Left lung (tissue), 4 donors: ENCODE measurements at regions not wholly inside any gene's neighbourhood (a gene's known extent, or its start where the extent isn't known, plus 50 kb on each side); places are given as distances from the start of the nearest gene placed in this dataset.
"Not testable (repeated sequence)": the region's sequence is repeated elsewhere in the genome, so short reads cannot be mapped to it uniquely, and the experiment has no call there.

Experiments used
- ATAC-seq: fragments of 200-7000 bp; cut with Tn5 transposase; one replicate; pipeline ENCODE4 v1.9.1; 2020; ENCODE audit warnings: moderate library complexity
- DNase-seq, 4 donors: peaks; one replicate each; pipeline ENCODE4 v3.0.0-alpha.2; 2013 to 2020
- H3K27ac ChIP-seq, 2 donors: fragments of 200-600 bp; sonication (generic) in 1 of 2; one replicate each; pipeline versions ENCODE4 v1.5.0 to v1.8.0; 2020 to 2021
- H3K27me3 ChIP-seq, 2 donors: fragments of 200-600 bp; sonication (generic) in 1 of 2; one replicate each; pipeline versions ENCODE4 v1.5.0 to v1.8.0; 2020 to 2021
- H3K36me3 ChIP-seq, 2 donors: fragments of 200-600 bp; sonication (generic) in 1 of 2; one replicate each; pipeline versions ENCODE4 v1.5.0 to v1.8.0; 2020 to 2021
- H3K4me1 ChIP-seq, 2 donors: fragments of 200-600 bp; one replicate each; pipeline ENCODE4 v1.8.0; 2021
- H3K4me3 ChIP-seq, 2 donors: fragments of 200-600 bp; sonication (generic) in 1 of 2; one replicate each; pipeline versions ENCODE4 v1.5.0 to v1.8.0; 2020 to 2021; ENCODE audit warnings: mild to moderate bottlenecking in 1 of 2
- H3K9me3 ChIP-seq, 2 donors: fragments of 200-600 bp; sonication (generic) in 1 of 2; one replicate each; pipeline versions ENCODE4 v1.5.0 to v1.8.0; 2020 to 2021
- CTCF ChIP-seq, 2 donors: fragments of 200-600 bp; sonication (generic) in 1 of 2; IDR thresholded peaks; one replicate each; pipeline versions ENCODE4 v1.5.0 to v1.8.0; 2021; ENCODE audit warnings: antibody characterized with exemption in 2 of 2
- intact Hi-C, 2 donors: fragments of 100-400 bp; cut with DNase I; formaldehyde crosslinking; loops; one replicate each; pipeline versions ENCODE4 v1.11.2 to v1.14.2; 2022
- donor health status: DM: no; HTN: yes; CAD: no.
- donor health status: DM: no; HTN: no; CAD: no.

GRCh38 chr15:26037369-26037768 is 174.2 kb upstream of the ATP10A start:
- DNase-seq (no peak), ATAC-seq (no peak)
- Histone ChIP-seq H3K4me1 (no peaks in the 10 kb centered on the region), H3K27ac (no peak overlapping the region), H3K27me3 (peaks cover 0 to 4% of the 10 kb centered on the region in 2 donors), H3K9me3 (no peaks in the 10 kb centered on the region), H3K36me3 (no peaks in the 10 kb centered on the region), H3K4me3 (no peak overlapping the region)
- no peak for TF ChIP-seq CTCF (IDR thresholded peaks at IDR 0.05)
- intact Hi-C loops, result no loop called here

DNA sequence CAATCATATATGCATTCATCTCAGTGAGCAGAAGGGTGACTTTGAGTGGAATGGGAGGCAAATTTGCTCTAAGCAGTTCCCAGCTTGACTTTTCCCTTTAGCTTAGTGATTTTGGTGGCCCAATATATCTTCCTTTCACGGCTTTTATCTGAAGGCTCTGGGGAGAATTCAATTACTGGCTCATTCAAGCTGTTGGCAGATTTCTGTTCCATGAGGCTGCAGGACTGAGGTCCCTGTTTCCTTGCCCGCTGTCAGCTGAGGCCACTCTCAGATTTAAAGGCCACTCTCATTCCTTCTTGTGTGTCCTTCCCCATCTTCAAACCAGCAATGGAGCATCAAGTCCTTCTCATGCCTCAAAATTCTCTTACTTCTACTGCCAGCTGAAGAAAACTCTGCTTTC is 170.4 kb upstream of the ATP10A start:
- Histone ChIP-seq H3K27ac (no peak overlapping the region), H3K36me3 (no peaks in the 10 kb centered on the region), H3K9me3 (no peaks in the 10 kb centered on the region), H3K27me3 (peaks cover 0 to 6% of the 10 kb centered on the region in 2 donors), H3K4me3 (no peak overlapping the region), H3K4me1 (no peaks in the 10 kb centered on the region)
- DNase-seq, result no peak
- intact Hi-C loops, result no loop called here
- TF ChIP-seq CTCF (IDR thresholded peaks at IDR 0.05), result no peak
- no peak for ATAC-seq

- H3K27ac ChIP-seq, result no peak overlapping the region
- no peak for TF ChIP-seq CTCF (IDR thresholded peaks at IDR 0.05)
Observed at GRCh38 chr15:26032162-26032846, 169.2 kb upstream of the ATP10A start.

DNA sequence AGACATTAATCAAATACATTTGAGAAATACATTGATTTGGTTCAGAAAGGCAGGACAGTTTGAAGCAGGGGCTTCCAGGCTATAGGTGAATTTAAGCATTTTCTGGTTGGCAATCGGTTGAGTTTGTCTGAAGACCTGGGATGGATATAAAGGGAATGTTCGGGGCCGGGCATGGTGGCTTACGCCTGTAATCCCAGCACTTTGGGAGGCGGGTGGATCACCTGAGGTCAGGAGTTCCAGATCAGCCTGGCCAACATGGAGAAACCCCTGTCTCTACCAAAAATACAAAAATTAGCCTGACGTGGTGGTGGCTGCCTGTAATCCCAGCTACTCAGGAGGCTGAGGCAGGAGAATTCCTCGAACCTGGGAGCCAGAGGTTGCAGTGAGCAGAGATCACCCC is 166.5 kb upstream of the ATP10A start:
- H3K27me3 ChIP-seq, H3K4me3 ChIP-seq, intact Hi-C loops, H3K27ac ChIP-seq, H3K36me3 ChIP-seq, H3K4me1 ChIP-seq, DNase-seq, H3K9me3 ChIP-seq, ATAC-seq: not testable (repeated sequence)

More at GRCh38 chr15:26032162-26032846, 169.2 kb upstream of the ATP10A start:
- intact Hi-C loops, result no loop called here
- peaks cover 0 to 6% of the 10 kb centered on the region in 2 donors for H3K27me3 ChIP-seq
- no peak for DNase-seq
- no peak overlapping the region for H3K4me3 ChIP-seq
- no peaks in the 10 kb centered on the region for H3K36me3 ChIP-seq
- no peak for ATAC-seq
- H3K9me3 ChIP-seq, result no peaks in the 10 kb centered on the region
- no peaks in the 10 kb centered on the region for H3K4me1 ChIP-seq

DNA sequence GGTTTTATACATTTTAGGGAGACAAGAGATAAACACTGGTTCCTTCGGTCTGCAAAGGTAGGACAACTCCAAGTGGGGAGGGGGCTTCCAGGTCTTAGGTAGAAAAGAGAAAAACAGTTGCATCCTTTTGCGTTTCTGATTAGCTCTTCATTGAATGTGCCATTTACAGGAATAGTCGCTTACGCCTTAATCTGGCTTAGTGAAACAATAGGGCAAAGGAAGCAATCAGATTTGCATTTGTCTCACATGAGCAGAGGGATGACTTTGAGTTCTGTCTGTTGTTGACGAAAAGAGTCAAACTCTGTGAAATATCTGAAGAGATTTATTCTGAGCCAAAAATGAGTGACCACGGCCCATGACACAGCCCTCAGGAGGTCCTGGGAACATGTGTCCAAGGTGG is 166.0 kb upstream of the ATP10A start:
- DNase-seq, result no peak
- Histone ChIP-seq H3K9me3 (no peaks in the 10 kb centered on the region), H3K27me3 (peaks cover 0 to 6% of the 10 kb centered on the region in 2 donors), H3K27ac (no peak overlapping the region), H3K4me3 (no peak overlapping the region), H3K36me3 (no peaks in the 10 kb centered on the region), H3K4me1 (no peaks in the 10 kb centered on the region)
- no peak for TF ChIP-seq CTCF (IDR thresholded peaks at IDR 0.05)
- no peak for ATAC-seq
- intact Hi-C loops, result no loop called here
